ENCODE measurements at regions not wholly inside any gene's neighbourhood (a gene's known extent, or its start where the extent isn't known, plus 50 kb on each side); places are given as distances from the start of the nearest gene placed in this dataset.

DNA sequence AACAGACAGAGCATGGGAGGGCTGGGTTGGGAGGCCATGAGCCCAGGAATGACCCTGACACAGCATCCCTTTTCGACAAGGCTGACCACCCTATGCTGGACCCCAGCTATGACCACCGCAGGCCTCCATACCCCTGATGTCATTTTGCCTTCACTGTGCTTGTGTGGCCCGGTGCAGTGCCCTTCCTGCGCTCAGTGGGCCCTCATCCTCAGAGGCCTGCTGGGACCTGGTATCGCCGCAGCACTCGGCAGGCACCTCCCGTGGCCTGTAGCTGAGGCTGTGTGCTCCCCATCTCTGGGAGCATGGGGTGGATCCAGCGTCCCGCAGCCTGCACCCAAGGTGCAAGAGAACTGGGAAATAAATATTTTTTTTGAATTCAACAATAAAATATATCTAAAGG lies 73.1 kb upstream of the MEF2A start:
- TF ChIP-seq ZFP3 (tag by site-specific recombination; IDR thresholded peaks at IDR 0.05; ENCODE audit: low read depth): no peak
- TF ChIP-seq ZNF133 (tag by site-specific recombination; IDR thresholded peaks at IDR 0.05): no peak
- no peak for TF ChIP-seq CTCF (tag by site-specific recombination; IDR thresholded peaks at IDR 0.05)
- TF ChIP-seq ZNF776 (tag by site-specific recombination; IDR thresholded peaks at IDR 0.05; ENCODE audit: borderline replicate concordance): no peak
- TF ChIP-seq REPIN1 (tag by site-specific recombination; IDR thresholded peaks at IDR 0.05; ENCODE audit: low read depth): no peak
- no peak for TF ChIP-seq ZNF426 (tag by site-specific recombination; IDR thresholded peaks at IDR 0.05)

Measured in HEK293 (cell line).